ENCODE measurements at regions not wholly inside any gene's neighbourhood (a gene's known extent, or its start where the extent isn't known, plus 50 kb on each side); places are given as distances from the start of the nearest gene placed in this dataset.
"Not testable (repeated sequence)": the region's sequence is repeated elsewhere in the genome, so short reads cannot be mapped to it uniquely, and the experiment has no call there.

- Histone ChIP-seq H3K4me1 (no peaks in the 10 kb centered on the region; the same call in 2 of the 3 replicates), H3K9me3 (no peaks in the 10 kb centered on the region), H3K27ac (no peak overlapping the region), H3K4me3 (no peak overlapping the region), H3K4me2 (no peak overlapping the region)
- 1% methylated on average over 3 of the region's 3 CpGs for WGBS (ENCODE audit: missing lambda C conversion rate)
- peak; percentile 43; the same call in 2 of the 3 replicates for TF ChIP-seq CTCF (IDR thresholded peaks at IDR 0.05)
- peak; percentile 41 to 47; a peak in 4 of 5 replicates for TF ChIP-seq RAD21 (conservative IDR thresholded peaks at IDR 0.05 in 1 of 2, IDR thresholded peaks at IDR 0.05 in 1 of 2)
- no peak for TF ChIP-seq SREBF2 (IDR thresholded peaks at IDR 0.05)
- no peak for TF ChIP-seq PBX3 (IDR thresholded peaks at IDR 0.05)
- peak; percentile 30; the same call in 1 of the 3 replicates for TF ChIP-seq SMC3 (IDR thresholded peaks at IDR 0.05)
- ATAC-seq, result 0 out of 6 replicates have a peak, but pooled peaks of 1 of the 2 experiments have one; percentile 46
- POLR2A ChIA-PET, result no interaction called here
- peak in 1 of 2 experiments; percentile 13 for DNase-seq (ENCODE audit: low read depth in 1 of 2, low spot score in 1 of 2)
- CTCF ChIA-PET, result interaction anchor here (0.8 to 3.6 kb wide), 7 partner anchors 11 to 366 kb away, joined by 3 to 18 read pairs (median 5); no protein-coding TSS in a partner anchor
- FAIRE-seq, result no peak
Observed at GRCh38 chr11:45405916-45406670, 120.0 kb upstream of the SYT13 start.

GRCh38 chr11:45403521-45403920, 117.4 kb upstream of the SYT13 start:
- H3K4me1 ChIP-seq; H3K4me3 ChIP-seq; POLR2A ChIA-PET; H3K27ac ChIP-seq; ATAC-seq; FAIRE-seq; H3K9me3 ChIP-seq; H3K4me2 ChIP-seq; DNase-seq (ENCODE audit: low read depth in 1 of 2, low spot score in 1 of 2): not testable (repeated sequence)
- WGBS (ENCODE audit: missing lambda C conversion rate), result 0% methylated on average over 1 of the region's 1 CpG
- CTCF ChIA-PET, result interaction anchor here (0.7 kb wide), 1 partner anchor 140 kb away, joined by 3 read pairs; no protein-coding TSS in a partner anchor

- H3K4me2 ChIP-seq, result no peak overlapping the region
- TF ChIP-seq ZC3H11A (IDR thresholded peaks at IDR 0.05) (no peak), MAFK (IDR thresholded peaks at IDR 0.05; ENCODE audit: partially characterized antibody) (no peak), JUNB (IDR thresholded peaks at IDR 0.05) (no peak), CTCF (IDR thresholded peaks at IDR 0.05) (no peak), REST (IDR thresholded peaks at IDR 0.05) (no peak), FOSL2 (IDR thresholded peaks at IDR 0.05) (no peak), FOSL2 (CRISPR knock-in tag; IDR thresholded peaks at IDR 0.05) (no peak), FOSB (CRISPR knock-in tag; IDR thresholded peaks at IDR 0.05) (no peak), RCOR1 (IDR thresholded peaks at IDR 0.05; ENCODE audit: low read depth, low read length) (no peak)
- WGBS (ENCODE audit: missing lambda C conversion rate), result 89% methylated on average over 1 of the region's 1 CpG
- no peak for FAIRE-seq
- ATAC-seq, result no peak
- CTCF ChIA-PET, result interaction anchor here (0.9 to 2.8 kb wide), 2 partner anchors 257 to 369 kb away, joined by 3 to 11 read pairs; no protein-coding TSS in a partner anchor
- peaks cover 5% of the 10 kb centered on the region; the same call in 1 of the 3 replicates for H3K4me1 ChIP-seq
- H3K27ac ChIP-seq, result no peak overlapping the region
- H3K4me3 ChIP-seq, result no peak overlapping the region
- POLR2A ChIA-PET, result no interaction called here
- no peaks in the 10 kb centered on the region for H3K9me3 ChIP-seq
- DNase-seq (ENCODE audit: low read depth in 1 of 2, low spot score in 1 of 2), result no peak
Observed at GRCh38 chr11:45402049-45402630, 116.0 kb upstream of the SYT13 start.
